GM23338 (cell line): ENCODE measurements at regions not wholly inside any gene's neighbourhood (a gene's known extent, or its start where the extent isn't known, plus 50 kb on each side); places are given as distances from the start of the nearest gene placed in this dataset.

Experiments
- ATAC-seq: fragments of 200-7000 bp; cut with Tn5 transposase; 3 replicates; pipeline ENCODE4 v1.9.1; 2020
- DNase-seq: peaks from one replicate; pipeline ENCODE4 v3.0.0-alpha.2; 2015; ENCODE audit warnings: low spot score
- H2AFZ ChIP-seq: fragments of 200-600 bp; sonication (generic); 2 replicates; pipeline ENCODE4 v1.8.0; 2016; ENCODE audit warnings: antibody characterized with exemption, mild to moderate bottlenecking, moderate library complexity
- H3F3A ChIP-seq: fragments of 200-600 bp; sonication (generic); replicated peaks from 2 replicates; pipeline ENCODE4 v1.8.0; 2017; ENCODE audit warnings: antibody characterized with exemption, mixed run types, low read depth
- H3K27ac ChIP-seq: fragments of 200-600 bp; sonication (generic); 2 replicates; pipeline ENCODE4 v1.6.1; 2016; ENCODE audit warnings: low read depth
- H3K27me3 ChIP-seq: fragments of 200-600 bp; sonication (generic); 2 replicates; pipeline ENCODE4 v1.8.0; 2016; ENCODE audit warnings: mild to moderate bottlenecking, mixed run types, moderate library complexity; ENCODE audit not compliant: insufficient read depth
- H3K36me3 ChIP-seq: fragments of 200-600 bp; sonication (generic); 2 replicates; pipeline ENCODE4 v1.8.0; 2016; ENCODE audit warnings: mild to moderate bottlenecking; ENCODE audit not compliant: insufficient read depth
- H3K4me1 ChIP-seq: fragments of 200-600 bp; sonication (generic); 2 replicates; pipeline ENCODE4 v1.8.0; 2016; ENCODE audit warnings: mild to moderate bottlenecking, moderate library complexity; ENCODE audit not compliant: insufficient read depth
- H3K4me2 ChIP-seq: fragments of 200-600 bp; sonication (generic); 2 replicates; pipeline ENCODE4 v1.7.1; 2017; ENCODE audit warnings: mixed run types
- H3K4me3 ChIP-seq: fragments of 200-600 bp; sonication (generic); 2 replicates; pipeline ENCODE4 v1.6.1; 2016; ENCODE audit warnings: mixed run types
- H3K79me2 ChIP-seq: fragments of 200-600 bp; sonication (generic); replicated peaks from 2 replicates; pipeline ENCODE4 v1.8.0; 2017; ENCODE audit warnings: mild to moderate bottlenecking; ENCODE audit not compliant: insufficient read depth
- H3K9me2 ChIP-seq: fragments of 200-600 bp; sonication (generic); 2 replicates; pipeline ENCODE4 v1.8.0; 2017; ENCODE audit not compliant: insufficient read depth
- H4K20me1 ChIP-seq: fragments of 200-600 bp; sonication (generic); replicated peaks from 2 replicates; pipeline ENCODE4 v1.8.0; 2017; ENCODE audit warnings: mild to moderate bottlenecking; ENCODE audit not compliant: insufficient read depth
- H3K27ac Mint-ChIP-seq: 2 replicates; pipeline ENCODE4 v1.8.0; 2020; ENCODE audit warnings: inconsistent platforms, mild to moderate bottlenecking, moderate library complexity, mixed read lengths
- H3K27me3 Mint-ChIP-seq: 3 replicates; pipeline ENCODE4 v1.8.0; 2022; ENCODE audit warnings: low read depth, mild to moderate bottlenecking, moderate library complexity, mixed read lengths, inconsistent platforms; ENCODE audit not compliant: insufficient read depth, poor library complexity
- H3K36me3 Mint-ChIP-seq: 3 replicates; pipeline ENCODE4 v1.8.0; 2021; ENCODE audit warnings: low read depth, mild to moderate bottlenecking, inconsistent platforms, moderate library complexity, mixed read lengths
- H3K4me1 Mint-ChIP-seq: 3 replicates; pipeline ENCODE4 v1.8.0; 2020; ENCODE audit warnings: mild to moderate bottlenecking, inconsistent platforms, mixed read lengths
- H3K4me3 Mint-ChIP-seq: 3 replicates; pipeline ENCODE4 v1.8.0; 2021; ENCODE audit warnings: moderate library complexity, mild to moderate bottlenecking, inconsistent platforms, mixed read lengths
- H3K9me3 Mint-ChIP-seq: 3 replicates; pipeline ENCODE4 v1.8.0; 2020; ENCODE audit warnings: moderate library complexity, mild to moderate bottlenecking, inconsistent platforms, mixed read lengths
- CREB1 ChIP-seq: fragments of 250-450 bp; sonication (Bioruptor Pico); IDR thresholded peaks from 2 replicates; pipeline ENCODE4 v1.5.0; 2020; ENCODE audit warnings: low read depth, mild to moderate bottlenecking, moderate library complexity
- EZH2 ChIP-seq: fragments of 200-600 bp; sonication (generic); IDR thresholded peaks from one replicate; pipeline ENCODE4 v1.8.0; 2017; ENCODE audit warnings: antibody characterized with exemption, mild to moderate bottlenecking, low read depth; ENCODE audit not compliant: unreplicated experiment
- JUNB ChIP-seq: IDR thresholded peaks from one replicate; pipeline ENCODE4 v1.6.1; 2016; ENCODE audit warnings: antibody characterized with exemption; ENCODE audit not compliant: unreplicated experiment
- POLR2AphosphoS5 ChIP-seq: IDR thresholded peaks from 2 replicates; pipeline ENCODE4 v1.6.1; 2016; ENCODE audit warnings: antibody characterized with exemption, low read depth
- STAT1 ChIP-seq: IDR thresholded peaks from one replicate; pipeline ENCODE4 v1.6.1; 2016; ENCODE audit warnings: antibody characterized with exemption; ENCODE audit not compliant: unreplicated experiment
- TF ChIP-seq, protein P1 (sequence below): IDR thresholded peaks from 2 replicates; pipeline ENCODE4 v1.6.1; 2016; ENCODE audit warnings: antibody characterized with exemption
- TF ChIP-seq, protein P2 (sequence below), 2 experiments: fragments of 200-600 bp in 1 of 2; sonication (generic) in 1 of 2; conservative IDR thresholded peaks; 2 replicates each; pipeline versions ENCODE4 v1.5.1 to v1.6.1; 2016 to 2017; ENCODE audit warnings: antibody characterized with exemption in 2 of 2, low read depth in 2 of 2, mild to moderate bottlenecking in 2 of 2, moderate library complexity in 1 of 2

DNA sequence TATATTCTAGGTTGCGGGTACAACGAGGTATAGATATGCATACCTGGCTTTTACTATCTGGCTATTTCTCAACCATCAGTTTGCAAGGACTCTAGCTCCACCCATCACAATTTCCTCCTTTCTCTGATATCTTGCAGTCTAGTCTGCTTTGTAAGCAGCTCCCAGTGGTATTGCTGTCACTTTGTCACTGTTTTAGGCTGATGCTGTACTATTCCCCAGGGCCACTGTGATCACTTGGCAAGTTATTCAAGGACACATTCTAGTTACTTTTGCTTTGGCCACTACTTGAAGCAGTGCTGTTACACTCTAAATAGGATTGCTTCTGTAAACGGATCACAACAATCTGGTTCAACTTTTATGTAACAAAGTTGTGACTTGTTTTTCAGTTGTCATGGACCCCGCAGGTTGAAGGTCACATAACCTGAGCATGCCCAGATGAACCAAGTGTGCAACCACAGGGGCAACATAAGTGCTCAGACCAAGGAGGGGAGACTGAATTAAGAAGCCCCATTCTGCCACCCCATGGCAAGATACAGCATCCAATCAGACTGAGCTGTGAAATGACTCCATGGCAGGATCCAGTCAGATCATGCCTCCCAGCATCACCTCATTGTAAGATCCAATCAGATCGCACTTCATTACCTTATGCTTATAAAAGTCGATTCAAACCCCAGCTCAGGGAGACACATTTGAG is 588.4 kb upstream of the CITED2 start:
- no peaks in the 10 kb centered on the region for H3K36me3 ChIP-seq
- H3K79me2 ChIP-seq: no peaks in the 10 kb centered on the region
- H3K9me2 ChIP-seq: no peaks in the 10 kb centered on the region
- H3K27ac Mint-ChIP-seq: no peak overlapping the region
- no peak overlapping the region for H3K4me2 ChIP-seq
- no peaks in the 10 kb centered on the region for H3K27me3 Mint-ChIP-seq
- peaks cover 16% of the 10 kb centered on the region; the same call in 1 of the 2 replicates for H3K4me1 ChIP-seq
- no peaks in the 10 kb centered on the region for H3F3A ChIP-seq
- H3K4me1 Mint-ChIP-seq: peaks cover 17% of the 10 kb centered on the region; the same call in 2 of the 3 replicates
- H3K27ac ChIP-seq: no peak overlapping the region
- H3K4me3 ChIP-seq: no peak overlapping the region
- TF ChIP-seq, protein P1, sequence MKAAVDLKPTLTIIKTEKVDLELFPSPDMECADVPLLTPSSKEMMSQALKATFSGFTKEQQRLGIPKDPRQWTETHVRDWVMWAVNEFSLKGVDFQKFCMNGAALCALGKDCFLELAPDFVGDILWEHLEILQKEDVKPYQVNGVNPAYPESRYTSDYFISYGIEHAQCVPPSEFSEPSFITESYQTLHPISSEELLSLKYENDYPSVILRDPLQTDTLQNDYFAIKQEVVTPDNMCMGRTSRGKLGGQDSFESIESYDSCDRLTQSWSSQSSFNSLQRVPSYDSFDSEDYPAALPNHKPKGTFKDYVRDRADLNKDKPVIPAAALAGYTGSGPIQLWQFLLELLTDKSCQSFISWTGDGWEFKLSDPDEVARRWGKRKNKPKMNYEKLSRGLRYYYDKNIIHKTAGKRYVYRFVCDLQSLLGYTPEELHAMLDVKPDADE: no peak
- TF ChIP-seq JUNB (no peak), POLR2AphosphoS5 (no peak), STAT1 (no peak)
- no peak overlapping the region for H2AFZ ChIP-seq
- H3K9me3 Mint-ChIP-seq: no peaks in the 10 kb centered on the region
- ATAC-seq: no peak
- H3K36me3 Mint-ChIP-seq: no peaks in the 10 kb centered on the region; the same call in 2 of the 3 replicates
- no peaks in the 10 kb centered on the region for H3K27me3 ChIP-seq
- H3K4me3 Mint-ChIP-seq: no peak overlapping the region
- no peaks in the 10 kb centered on the region for H4K20me1 ChIP-seq
- DNase-seq: no peak

GRCh38 chr6:139961190-139961589 is 586.7 kb upstream of the CITED2 start:
- no peak overlapping the region for H3K27ac Mint-ChIP-seq
- no peaks in the 10 kb centered on the region for H4K20me1 ChIP-seq
- H3K36me3 Mint-ChIP-seq: no peaks in the 10 kb centered on the region; the same call in 2 of the 3 replicates
- no peaks in the 10 kb centered on the region for H3K27me3 ChIP-seq
- H3K9me2 ChIP-seq: no peaks in the 10 kb centered on the region
- H3F3A ChIP-seq: no peaks in the 10 kb centered on the region
- H3K4me1 Mint-ChIP-seq: peaks cover 15% of the 10 kb centered on the region; the same call in 2 of the 3 replicates
- DNase-seq (no peak), ATAC-seq (no peak)
- no peaks in the 10 kb centered on the region for H3K79me2 ChIP-seq
- no peaks in the 10 kb centered on the region; the same call in 2 of the 3 replicates for H3K9me3 Mint-ChIP-seq
- no peaks in the 10 kb centered on the region for H3K36me3 ChIP-seq
- H3K27me3 Mint-ChIP-seq: no peaks in the 10 kb centered on the region
- H2AFZ ChIP-seq: no peak overlapping the region
- H3K4me2 ChIP-seq: no peak overlapping the region
- no peak overlapping the region for H3K4me3 Mint-ChIP-seq
- TF ChIP-seq, protein P1: no peak
- TF ChIP-seq, protein P2, sequence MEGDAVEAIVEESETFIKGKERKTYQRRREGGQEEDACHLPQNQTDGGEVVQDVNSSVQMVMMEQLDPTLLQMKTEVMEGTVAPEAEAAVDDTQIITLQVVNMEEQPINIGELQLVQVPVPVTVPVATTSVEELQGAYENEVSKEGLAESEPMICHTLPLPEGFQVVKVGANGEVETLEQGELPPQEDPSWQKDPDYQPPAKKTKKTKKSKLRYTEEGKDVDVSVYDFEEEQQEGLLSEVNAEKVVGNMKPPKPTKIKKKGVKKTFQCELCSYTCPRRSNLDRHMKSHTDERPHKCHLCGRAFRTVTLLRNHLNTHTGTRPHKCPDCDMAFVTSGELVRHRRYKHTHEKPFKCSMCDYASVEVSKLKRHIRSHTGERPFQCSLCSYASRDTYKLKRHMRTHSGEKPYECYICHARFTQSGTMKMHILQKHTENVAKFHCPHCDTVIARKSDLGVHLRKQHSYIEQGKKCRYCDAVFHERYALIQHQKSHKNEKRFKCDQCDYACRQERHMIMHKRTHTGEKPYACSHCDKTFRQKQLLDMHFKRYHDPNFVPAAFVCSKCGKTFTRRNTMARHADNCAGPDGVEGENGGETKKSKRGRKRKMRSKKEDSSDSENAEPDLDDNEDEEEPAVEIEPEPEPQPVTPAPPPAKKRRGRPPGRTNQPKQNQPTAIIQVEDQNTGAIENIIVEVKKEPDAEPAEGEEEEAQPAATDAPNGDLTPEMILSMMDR (conservative IDR thresholded peaks at IDR 0.05; ENCODE audit: low read depth in 2 of 2): no peak
- no peak for TF ChIP-seq CREB1 (CRISPR knock-in tag)
- TF ChIP-seq EZH2: no peak
- no peak overlapping the region for H3K4me3 ChIP-seq
- no peak overlapping the region for H3K27ac ChIP-seq
- H3K4me1 ChIP-seq: peaks cover 10% of the 10 kb centered on the region; the same call in 1 of the 2 replicates
